GM19035 (cell line): ENCODE measurements at regions not wholly inside any gene's neighbourhood (a gene's known extent, or its start where the extent isn't known, plus 50 kb on each side); places are given as distances from the start of the nearest gene placed in this dataset.
"Not testable (repeated sequence)": the region's sequence is repeated elsewhere in the genome, so short reads cannot be mapped to it uniquely, and the experiment has no call there.

ENCODE experiments used
- ATAC-seq: cut with Tn5 transposase; IDR thresholded peaks from one replicate; pipeline ENCODE4 v1.9.1; 2021; ENCODE audit not compliant: unreplicated experiment

DNA sequence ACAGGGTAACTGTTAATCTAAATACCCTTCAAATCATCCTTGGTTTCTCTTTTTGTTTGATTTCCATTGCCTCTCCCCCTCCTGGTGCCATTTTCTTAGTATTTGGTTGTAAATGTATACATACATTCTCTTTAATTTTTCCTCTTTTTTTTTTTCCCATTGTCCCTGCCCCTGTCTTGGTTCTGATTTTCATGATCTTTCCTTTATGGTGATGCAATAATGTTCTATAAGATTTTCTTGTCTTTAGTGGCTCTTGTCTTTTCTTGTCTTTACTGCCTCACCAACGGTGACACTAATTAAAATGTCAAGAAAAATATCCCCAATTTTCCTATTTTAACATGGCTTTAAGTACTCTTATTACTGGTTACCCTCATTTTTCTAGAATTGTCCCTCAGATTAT is 135.9 kb upstream of the POT1 start:
- no peak for ATAC-seq

DNA sequence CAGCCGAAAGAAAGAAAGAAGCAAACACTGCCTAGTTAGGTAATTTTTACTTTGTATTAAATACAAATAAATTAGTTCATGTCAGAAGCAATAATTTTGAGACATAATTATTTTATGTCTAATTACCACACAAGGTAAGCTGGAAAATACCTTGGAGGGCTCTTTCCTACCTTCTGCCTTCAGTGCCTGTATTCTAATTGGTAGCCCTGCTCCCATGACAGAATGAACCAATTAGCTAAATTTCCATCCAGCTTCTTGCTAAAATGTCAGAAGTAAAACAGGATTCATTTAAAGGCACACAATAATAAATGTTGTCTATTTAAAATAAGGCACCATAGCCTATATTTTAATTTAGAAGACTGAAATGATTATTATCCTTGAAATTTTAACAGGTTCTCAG is 135.4 kb upstream of the POT1 start:
- ATAC-seq, result no peak

DNA sequence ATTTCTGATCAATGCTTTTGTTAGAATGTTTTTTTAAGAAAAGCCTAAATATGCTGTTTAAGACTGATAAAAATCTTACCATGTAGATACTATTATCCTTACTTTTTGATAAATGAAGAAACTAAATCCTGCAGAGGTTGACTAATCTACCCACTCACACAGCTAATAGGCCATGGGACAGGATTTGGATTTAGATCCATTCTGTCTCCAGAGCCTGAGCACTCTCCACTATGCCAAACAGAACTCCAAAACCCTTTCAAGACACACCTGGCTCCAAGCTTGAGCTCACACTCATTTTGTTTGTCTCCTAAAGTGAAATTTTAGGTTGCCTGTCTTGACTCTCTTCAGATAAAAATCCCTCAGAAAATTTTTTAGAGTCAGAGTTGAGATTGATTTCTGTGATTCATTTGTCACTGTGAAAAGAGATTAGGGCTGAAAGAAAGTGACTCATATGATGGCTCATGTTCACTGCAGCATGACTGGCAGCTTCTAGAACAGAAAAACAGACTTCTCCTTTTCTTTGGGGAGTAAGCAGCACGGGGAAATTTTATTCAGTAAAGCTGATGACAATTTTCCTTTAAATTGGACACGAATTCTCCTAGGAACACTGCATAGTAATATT is 132.3 kb upstream of the POT1 start:
- ATAC-seq, result peak; percentile 64

DNA sequence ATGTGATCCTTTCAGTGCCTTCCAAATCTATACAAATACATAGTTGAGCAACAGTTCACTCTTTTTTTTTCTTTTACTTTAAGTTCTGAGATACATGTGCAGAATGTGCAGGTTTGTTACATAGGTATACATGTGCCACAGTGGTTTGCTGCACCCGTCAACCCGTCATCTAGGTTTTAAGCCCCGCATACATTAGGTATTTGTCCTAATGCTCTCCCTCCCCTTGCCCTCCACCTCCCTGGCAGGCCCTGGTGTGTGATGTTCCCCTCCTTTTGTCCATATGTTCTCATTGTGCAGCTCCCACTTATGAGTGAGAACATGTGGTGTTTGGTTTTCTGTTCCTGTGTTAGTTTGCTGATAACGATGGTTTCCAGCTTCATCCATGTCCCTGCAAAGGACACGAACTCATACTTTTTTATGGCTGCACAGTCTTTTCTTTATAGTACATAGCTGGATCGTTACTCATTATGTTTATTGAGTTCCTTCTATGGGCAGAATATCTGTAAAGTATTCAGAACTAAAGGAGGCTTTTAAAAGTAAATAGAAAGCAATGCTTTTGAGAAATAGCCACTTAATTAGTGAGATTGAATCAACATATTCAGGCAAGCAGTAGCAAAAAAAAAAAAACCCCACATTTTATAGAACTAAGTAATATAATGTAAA is 131.6 kb upstream of the POT1 start:
- ATAC-seq, result not testable (repeated sequence)

DNA sequence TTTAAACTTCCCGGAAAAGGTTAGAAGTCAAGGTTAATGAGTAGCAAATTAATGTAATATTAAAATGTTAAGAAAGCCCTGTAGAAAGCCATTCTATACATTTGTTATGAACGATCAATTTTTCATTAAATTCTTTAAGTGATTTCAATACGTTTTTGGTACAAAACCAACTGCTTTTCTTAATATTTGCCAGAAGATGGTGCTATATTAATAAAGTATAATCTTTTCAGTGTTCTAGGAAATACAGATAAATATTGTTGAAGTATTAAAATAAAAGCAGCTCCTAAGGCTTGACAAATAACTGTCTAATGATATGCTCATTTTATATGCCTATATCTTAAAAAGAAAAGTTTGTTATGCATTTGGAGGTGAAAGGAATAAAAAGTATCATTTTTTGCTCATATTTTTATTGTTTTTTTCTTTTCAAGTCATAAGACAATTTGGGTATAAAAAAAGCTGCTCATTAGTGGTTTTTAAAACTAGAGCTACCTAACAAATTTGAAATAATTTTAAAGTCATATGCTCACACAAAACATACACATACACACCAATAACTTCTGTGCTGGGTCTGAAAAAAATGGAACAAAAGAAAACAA is 130.3 kb upstream of the POT1 start:
- ATAC-seq, result no peak

DNA sequence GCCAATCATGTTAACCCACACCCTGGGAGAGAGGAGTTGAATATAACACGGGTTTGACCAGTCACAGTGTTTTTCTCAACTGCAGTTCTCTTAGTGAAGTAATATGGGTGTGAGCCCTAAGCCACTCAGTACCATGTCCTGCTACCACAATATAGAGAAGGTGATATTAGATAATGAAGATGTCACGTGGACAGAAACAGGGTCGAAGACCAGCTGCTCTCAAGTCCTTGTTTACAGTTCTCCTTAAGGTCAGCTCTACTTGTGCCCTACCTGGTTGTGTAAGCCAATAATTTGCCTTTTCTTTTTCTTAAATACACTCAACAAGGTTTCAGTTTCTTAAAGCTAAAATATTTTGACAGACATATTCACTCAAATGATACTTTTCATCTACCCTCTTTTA is 128.3 kb upstream of the POT1 start:
- no peak for ATAC-seq

DNA sequence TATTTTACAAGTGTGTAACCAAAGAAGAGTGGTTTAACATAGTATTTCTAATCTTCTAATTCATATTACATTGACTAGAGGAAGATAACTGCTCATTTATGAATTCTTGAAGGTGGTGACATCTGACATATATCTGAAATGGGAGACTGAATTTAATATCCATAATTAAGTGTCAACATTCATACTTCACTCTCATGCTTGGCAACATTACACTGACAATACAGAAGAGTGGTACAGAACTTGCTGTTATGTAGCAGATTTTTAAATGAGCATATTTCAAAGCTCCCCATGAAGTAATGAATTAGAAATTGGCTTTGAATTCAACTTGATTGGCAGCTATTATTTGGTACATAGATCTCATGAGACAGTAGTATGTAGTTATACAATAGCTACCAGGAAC is 125.8 kb upstream of the POT1 start:
- ATAC-seq, result no peak

DNA sequence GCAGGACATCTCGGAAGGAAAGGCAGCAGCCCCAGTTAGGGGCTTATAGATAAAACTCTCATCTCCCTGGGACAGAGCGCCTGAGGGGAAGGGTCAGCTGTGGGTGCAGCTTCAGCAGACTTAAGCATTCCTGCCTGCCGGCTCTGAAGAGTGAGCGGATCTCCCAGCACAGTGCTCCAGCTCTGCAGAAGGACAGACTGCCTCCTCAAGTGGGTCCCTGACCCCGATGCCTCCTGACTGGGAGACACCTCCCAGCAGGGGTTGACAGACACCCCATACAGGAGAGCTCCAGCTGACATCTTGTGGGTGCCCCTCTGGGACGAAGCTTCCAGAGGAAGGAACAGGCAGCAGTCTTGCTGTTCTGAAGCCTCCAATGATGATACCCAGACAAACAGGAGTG is 117.1 kb upstream of the POT1 start:
- ATAC-seq, result no peak

DNA sequence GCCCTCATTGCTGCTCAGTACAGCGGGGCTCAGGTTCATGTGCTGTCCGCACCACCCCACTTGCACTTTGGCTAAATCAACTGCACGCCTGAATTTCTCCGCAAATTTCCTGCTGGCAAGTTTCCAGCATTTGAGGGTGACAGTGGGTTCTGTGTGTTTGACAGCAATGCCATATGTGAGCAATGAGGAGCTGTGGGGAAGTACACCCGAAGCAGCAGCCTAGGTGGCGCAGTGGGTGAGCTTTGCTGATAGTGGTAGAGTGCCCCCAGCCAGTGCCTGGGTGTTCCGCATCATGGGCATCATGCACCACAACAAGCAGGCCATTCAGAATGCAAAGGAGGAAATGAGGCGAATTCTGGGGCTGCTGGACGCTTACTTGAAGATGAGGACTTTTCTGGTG is 103.9 kb upstream of the POT1 start:
- no peak for ATAC-seq

DNA sequence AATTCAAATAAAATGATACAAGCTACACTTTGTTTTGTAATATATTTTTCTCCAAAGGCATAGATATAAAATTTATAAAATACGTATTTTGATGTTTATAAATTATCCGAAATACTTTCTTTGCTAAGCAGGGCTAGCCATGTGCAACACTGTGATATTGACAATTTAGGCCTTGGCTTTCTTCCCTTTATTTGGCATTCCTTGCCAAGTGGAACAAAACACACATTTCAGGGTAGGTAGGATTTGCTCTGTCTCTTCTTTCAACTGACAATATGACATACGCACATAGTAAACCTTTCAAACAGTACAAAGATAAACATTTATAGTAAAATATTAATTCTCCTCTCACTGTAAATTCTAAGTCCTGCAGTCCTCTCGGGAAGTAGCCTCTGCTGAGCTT is 103.3 kb upstream of the POT1 start:
- no peak for ATAC-seq

DNA sequence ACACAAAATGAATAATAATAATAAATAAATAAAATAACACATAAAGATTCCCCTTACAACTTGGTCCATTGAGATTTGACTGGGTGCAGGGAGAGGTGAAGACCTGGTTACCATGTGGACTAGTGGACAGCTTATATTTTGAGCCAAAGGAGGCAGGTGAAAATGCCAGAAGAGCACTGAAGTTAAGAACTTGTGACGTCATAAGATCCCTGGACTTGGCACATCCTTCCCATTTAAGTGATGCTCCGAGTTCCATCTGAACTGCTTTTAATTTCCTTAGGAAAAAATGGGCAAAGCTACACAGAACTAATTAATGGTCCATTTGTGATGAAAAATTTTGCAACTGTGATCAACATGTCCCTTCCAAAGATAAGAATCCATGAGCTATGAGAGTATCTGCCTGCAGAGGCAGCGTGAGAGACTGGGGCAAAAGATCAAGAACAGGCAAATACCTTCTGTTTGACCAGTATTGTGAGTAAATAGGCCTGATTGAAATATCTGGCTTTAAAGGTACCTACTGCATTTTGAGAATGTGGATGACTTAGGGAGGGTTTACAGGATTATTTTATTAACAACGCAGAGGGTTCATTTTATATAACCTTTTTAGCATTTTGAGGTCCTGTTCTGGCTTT is 101.2 kb upstream of the POT1 start:
- ATAC-seq, result no peak

DNA sequence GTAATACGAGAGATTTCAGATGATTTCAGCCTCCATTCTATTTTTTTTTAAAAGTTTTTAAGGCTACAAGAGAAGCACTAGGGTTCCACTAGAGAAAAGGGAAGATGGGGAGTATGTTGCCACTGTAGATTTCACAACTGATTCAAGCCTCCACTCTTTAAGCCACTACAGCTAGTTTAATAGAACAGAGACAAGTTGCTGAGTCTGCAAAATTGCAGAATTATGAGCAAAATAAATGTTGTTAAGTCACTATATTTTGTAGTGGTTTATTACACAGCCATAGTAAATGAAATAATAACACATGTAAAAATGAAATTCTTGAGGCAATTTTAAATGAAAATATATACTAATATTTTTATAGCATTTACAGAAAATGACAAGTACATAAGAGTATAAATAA is 96.0 kb upstream of the POT1 start:
- ATAC-seq, result no peak

DNA sequence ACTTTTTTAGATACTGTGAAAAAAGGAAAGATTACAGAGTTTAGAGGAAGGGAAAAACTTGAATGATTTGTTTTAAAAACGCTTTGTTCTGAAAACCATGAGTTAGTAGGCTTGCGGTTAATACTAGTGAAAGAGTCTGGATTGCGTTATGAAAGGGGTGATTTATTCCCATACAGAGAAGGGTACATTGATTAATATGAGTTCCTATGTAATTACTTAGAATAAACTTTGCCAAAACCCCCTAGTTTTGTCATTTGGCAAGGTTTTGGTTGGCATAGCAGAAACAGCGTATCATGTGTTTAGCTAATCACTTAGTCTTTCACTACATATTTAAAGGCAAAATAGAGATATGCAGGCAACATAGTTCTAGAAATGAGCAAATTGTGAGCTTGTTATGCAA is 91.2 kb upstream of the POT1 start:
- no peak for ATAC-seq

DNA sequence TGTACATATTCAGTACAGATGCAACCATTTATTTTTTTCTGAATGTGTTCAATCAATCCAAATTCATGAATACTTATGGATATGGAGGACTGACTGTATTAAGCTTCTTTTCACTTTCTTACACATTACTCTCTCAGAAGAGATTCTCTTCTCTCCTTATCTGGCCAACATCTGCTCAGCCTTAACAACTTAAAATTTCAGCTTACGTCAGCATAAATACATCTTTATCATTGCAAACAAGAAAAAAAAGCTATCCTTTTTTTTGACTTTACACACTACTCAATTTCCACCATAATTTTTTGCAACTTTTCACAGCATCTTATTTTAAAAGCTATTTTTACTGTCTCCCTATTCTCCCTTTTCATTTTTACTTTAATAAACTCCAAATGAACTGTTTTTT is 80.9 kb upstream of the POT1 start:
- no peak for ATAC-seq

DNA sequence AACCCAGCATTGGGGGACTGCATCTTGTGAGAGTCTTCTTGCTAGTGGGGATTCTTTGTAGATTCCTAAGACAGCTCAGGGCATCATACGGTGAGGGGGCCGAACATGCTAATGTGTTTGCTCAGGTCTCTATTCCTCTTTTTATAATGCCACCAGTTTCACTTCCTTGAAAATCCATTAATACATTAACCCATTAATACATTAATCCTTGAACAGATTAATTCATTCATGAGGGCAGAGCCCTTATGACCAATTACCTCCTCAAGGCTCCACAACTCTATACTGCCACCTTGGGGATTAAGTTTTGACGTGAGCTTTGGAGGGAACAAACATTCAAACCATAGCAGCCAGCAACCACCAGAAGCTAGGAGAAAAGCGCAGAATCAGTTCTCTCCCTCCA is 67.2 kb upstream of the POT1 start:
- ATAC-seq, result no peak

DNA sequence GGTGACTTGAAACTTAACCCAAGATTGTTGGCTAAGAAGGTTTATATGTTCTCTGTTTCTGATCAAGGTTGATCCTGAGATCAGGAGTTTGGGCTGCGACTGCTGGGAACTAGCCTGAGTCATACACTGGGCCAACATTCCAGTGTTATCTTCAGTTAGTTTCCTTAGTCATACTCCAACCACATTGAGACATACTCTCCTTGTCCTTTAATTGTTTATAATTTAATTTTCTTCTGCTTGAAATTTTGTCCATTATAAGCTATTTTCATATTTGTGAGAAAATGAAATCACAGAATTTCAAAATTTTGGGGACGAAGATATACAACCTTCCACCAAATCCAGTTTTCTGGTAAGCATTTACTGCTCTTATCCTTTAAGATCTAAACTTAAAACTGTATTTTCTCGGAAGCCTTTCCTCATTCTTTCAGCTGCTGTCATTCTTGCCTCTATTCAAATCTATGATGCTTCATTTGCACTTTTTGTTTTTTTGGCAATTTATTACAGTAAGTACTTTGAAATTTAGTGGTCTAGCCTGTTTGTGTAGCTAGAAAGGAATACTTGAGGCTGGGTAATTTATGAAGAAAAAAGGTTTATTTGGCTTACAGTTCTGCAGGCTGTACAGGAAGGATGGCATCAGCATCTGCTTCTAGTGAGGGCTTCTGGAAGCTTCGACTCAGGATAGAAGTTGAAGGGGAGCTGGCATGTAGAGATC is 63.4 kb upstream of the POT1 start:
- no peak for ATAC-seq

DNA sequence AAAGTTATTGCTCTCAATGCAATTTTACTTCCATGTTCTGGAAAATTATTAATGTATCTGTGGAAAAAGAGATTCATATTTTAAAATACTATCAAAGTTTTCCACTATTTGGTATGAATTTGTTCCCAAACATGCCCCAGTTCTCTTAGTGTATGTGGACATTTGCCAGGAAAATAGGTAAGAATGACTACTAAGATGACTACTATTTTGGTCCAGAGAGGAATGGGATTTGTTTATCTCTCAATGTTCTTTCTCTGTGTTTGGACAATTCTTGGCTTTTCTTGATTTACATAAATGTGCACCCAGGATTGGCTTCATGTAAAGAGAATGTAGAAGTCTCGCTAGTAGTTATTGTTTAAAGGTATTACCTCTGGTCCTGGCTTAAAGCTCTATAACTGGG is 60.3 kb upstream of the POT1 start:
- ATAC-seq, result no peak
